Fibroblast of skin of scalp (primary cell): ENCODE measurements at regions not wholly inside any gene's neighbourhood (a gene's known extent, or its start where the extent isn't known, plus 50 kb on each side); places are given as distances from the start of the nearest gene placed in this dataset.
A peak's percentile ranks its signal among the peaks of the same experiment; 100 is the strongest.

ENCODE experiments used
- DNase-seq: peaks from one replicate; pipeline ENCODE4 v3.0.0-alpha.2; 2013

DNA sequence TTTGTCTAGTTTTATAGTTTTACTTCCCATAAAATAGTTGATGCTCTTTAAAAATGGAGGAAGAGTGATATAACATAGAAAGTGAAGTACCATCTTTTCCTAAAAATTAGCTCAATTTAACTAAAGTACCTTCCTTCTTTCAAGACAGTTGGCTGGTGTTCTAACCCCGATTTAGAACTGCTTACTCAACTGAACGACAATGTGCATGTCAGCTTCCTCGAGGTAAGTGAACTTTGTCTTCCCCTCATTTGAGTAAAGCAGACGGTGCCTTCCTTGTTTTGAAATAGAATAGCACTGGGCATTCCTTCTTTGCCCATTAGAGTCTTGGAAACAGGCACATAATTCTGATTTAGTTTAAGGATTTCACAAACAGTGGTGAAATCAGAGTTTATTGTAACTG is 1519.2 kb downstream of the EFNB2 start:
- no peak for DNase-seq

DNA sequence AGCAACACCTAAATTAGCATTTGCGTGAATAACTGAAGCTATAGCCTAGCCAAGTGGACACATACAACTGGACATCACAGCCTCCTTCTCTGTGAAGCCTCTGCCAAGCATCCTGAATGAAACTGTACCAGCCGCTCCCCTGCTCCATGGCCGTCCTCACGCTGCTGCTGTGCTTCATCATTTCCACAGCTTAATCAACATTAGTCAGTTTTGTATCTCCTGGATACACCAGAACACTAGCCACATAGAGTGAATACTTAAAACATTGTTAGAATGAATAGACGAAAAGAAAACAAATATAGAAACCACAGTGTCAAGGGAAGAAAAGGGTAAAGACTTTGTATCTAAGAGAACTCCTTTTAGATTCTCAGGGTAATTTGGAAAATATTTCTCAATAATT is 1526.9 kb downstream of the EFNB2 start:
- DNase-seq, result peak; percentile 33

DNA sequence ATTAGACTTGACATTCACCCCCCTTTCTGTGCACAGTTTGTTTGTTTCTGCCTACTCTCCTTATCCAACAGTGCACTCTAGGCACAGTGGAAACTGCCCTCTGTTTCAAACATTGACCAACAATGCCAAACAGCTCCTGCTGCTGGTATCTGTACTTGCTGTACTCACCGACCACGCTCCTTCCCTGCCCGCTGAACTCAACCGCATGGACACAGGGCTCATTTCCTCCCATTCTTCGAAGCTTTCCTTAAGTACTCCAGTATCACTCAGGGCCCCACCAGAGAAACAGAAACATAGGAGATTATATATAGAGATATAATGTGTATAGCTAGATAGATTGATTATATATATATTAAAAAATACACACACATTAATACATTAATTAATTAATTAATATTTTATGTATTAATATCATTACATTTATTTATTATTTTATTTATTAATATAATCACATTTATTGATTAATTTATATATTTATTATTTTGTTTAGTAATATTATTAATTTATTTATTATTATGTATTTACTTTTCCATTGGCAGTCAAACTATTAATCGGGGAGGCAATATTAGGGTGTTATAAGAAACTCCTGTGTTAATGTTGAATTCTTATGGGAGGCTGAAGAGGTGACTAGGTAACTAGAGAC is 1528.2 kb downstream of the EFNB2 start:
- DNase-seq, result no peak

DNA sequence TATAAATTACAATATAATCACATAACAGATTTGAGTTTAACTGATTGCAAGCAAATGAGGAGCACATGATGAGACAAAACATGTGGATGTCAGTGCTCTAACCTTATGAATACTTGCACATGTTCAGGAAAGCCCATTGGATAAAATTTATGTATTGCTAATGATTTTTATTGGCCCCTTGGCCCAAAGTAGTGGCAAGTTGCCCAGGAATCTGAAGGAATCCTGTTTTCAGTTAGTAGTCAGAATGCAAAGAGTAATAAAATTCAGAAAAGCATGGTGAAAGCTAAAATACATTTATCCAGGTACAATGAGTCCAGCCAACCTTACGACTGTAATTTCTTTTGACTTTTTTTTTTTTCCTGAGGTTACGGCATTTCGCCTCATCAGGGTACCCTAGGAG is 1539.4 kb downstream of the EFNB2 start:
- peak; percentile 38 for DNase-seq

DNA sequence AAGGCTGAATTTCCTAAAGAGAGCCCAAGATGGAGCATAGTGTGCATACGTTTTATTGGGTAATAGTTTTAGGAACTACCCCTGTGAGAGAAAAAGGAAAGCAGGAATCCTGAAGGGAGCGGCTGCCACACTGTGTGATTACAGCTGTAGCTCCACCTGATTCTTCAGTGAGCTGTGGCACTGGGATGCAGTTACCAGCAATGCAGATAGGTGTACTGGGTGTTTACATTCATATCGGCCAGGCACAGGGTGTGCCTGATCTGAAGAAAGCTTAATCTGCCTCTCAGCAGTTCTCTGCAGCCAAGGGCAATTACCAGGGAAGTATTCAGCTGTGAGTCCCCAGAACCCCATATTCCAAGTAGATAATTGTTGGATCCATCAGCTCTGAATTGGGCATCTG is 1541.8 kb downstream of the EFNB2 start:
- DNase-seq, result no peak

DNA sequence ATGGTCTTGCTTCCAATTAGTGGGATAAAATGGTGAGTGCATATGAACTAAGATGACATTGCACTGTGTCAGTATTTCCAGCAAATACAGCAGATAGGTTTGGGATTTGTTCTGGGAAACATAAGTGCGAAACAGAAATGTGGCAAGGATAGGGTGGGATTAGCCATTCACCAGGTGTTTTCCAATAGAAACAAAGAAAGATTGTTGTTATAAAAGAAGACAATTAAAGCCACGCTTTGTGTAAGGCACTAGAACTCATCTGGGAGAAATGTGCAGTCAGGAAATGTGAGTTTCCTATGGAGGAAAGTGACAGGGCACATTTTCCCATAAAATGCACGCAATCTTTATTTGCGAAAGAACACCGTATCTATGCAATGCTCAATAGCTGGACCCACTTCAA is 1547.8 kb downstream of the EFNB2 start:
- DNase-seq, result no peak

DNA sequence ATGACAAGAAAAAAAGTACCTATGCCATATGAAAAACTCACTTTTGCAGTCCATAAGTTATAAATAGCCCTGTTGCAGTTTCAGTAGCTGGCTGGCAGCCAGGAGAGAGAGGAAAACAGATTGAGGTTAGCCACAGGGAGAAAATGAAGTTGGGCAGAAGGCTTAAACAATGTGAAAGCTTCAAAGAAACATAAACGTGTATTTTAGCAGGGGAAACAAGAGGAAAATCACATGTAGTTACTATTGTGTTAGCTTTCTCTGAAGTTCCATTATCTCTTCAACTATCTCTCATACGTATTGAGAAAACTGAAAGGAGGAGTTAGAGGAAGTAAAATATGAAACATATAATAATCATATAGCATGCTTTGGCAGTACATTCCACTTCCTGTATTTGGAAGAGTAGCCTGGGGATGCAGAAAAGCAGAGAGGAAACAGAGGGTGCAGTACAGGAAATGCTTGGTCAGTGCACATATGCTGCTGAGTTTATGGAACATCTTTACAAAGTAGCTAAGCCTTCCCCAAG is 1551.1 kb downstream of the EFNB2 start:
- peak; percentile 74 for DNase-seq

DNA sequence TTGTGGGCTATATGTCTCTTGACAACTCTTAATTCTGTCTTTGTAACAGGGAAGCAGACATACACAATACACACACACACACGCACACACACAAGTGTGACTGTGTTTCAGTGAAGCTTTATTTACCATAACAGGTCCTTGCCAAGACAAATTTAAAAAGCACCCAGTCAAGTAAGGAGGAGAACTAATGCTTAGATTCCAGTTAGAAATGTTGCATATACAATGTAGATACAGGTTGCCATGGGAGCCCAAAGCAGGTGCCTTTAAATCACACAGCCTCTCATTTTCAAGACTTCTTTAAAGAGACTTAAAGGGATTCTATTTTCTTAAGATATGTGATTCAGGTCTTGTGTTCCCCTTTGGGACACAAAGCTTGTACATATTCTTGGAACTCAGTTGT is 1551.9 kb downstream of the EFNB2 start:
- DNase-seq, result no peak

DNA sequence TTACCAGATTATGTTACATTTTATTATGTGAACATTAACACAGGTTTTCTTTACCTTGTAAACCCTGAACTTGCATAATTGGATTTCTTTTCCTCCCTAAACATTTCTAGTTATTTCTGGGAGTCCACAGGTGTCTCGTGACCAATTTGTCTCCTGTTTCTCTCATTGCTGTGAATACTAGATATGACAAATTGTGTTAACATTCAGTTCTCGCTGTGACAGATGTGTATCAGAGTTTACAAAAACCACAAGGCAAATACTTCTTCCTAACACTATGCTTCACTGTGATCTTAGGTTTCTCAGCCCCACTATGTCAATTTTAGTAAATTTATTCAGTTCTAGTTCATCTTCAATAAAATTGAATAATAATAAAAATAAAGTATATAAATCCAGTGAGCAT is 1554.9 kb downstream of the EFNB2 start:
- DNase-seq, result no peak

DNA sequence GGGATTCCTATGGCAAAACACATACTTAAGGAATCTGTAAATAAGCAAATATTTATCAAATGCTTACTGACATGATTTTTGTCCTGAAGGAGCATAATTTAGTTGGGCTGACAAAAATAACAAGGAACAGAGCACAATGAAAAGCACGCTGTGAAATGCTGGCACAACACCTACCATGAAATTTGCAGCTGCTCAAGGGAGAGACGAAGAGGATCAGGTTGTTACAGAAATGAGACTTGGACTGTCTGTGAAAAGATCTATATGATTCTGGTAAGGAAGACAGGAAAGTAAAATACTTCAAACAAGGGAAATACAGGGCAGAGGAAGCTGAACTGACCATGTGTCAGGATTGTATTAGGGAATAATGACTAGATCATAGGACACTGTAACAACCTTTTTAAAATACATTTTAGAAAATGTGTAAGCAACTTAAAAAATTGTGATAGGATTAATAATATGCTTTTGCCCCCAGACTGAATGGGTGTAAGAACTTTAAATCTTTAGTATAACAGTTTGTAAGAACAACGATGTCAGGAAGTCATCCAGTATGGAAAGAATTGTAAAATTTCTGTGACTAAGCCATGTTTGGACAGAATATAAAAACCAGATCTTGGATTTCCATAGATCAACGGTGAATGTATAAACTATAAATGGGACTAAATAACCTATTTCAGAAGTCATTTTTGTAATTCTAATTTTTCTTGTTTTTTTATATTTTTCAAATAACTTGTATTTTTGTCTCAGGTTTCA is 1556.0 kb downstream of the EFNB2 start:
- no peak for DNase-seq

DNA sequence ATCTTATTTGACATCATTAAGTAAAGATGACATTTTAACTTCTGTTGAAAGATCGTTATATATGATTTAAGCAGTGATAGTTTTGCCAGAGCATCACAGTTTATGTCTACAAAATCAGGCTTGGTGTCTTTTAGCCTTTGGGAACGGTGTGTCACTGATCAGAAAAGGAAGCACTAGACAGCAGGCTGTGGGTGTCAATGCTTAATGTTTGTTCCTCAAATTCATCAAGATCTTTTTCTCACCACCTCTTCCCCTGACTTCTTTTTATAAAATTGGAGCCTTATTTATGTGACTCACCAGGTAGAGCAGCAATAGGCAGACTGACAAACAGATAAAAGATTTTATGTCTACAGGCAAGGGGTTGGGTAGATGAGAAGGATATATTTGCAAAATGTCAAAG is 1558.5 kb downstream of the EFNB2 start:
- no peak for DNase-seq

DNA sequence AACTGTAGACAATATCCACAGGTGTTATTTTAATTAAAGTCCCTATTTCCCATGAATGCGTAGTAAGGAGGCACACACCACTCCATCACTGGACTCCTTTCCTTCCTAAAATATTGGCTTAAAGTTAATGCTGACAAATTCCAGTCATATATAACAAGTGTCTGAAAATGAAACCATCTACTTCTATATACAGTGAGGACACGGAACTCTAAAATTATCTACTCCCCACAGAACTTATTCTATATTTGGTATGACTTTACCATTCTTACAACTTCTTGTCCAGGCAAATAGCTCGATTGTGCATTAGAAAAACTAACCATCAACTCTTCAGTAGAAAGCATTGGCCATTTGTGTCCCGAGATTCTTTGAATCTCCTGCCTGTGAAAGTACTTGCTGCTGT is 1560.2 kb downstream of the EFNB2 start:
- no peak for DNase-seq

DNA sequence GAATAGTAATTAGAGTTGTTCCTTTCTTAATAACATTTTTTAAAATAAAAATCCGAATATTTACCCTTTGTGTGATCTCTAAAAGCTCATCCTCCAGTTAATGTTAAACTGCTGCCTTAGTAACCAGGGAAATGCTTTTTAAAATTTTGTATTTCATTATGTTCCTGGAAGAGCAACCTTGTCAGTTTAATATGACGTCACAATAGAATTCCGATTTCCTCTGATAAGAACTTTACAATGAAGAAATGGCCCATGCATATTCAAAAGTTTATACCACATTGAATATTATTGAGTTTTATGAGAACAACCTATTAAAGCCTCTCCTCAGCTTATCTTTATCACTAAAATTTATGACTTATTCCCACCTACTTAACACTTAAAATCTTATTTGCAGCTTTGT is 1566.6 kb downstream of the EFNB2 start:
- no peak for DNase-seq

DNA sequence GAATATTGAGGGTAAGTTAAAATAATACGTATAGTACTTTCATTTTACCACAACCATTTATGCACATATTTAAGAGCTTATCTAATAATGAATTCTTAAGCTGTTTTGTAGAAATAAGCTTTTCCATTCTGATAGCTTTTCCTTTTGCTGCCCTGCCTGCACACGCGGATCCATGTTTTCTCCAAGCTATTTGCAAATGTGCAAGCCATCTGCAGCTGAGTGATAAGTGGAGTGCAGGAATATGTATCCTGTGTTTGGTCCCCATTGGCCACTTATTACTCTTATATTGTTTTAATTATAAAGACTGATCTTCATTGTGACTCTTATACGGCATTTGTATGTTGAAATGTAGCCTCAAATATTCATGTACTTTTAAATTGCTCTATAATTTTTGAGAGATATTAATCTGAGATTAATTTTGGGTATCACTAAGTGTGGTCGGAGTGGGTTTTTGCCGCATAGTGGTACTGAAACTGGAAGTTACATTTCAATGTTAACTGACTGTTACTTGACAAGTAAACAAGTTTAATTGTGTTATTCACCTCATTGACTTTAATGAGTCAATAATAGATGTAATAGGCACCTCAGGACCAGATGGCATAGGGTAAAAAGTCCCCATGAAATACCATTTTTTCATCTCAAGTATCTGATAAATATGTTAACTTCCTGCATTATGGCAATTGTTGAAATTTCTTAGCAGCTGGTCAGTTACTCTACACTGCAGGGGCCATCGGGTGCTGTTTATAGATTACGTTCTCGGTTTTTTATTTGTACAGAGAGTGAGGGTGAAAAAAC is 1567.4 kb downstream of the EFNB2 start:
- DNase-seq, result peak; percentile 4

DNA sequence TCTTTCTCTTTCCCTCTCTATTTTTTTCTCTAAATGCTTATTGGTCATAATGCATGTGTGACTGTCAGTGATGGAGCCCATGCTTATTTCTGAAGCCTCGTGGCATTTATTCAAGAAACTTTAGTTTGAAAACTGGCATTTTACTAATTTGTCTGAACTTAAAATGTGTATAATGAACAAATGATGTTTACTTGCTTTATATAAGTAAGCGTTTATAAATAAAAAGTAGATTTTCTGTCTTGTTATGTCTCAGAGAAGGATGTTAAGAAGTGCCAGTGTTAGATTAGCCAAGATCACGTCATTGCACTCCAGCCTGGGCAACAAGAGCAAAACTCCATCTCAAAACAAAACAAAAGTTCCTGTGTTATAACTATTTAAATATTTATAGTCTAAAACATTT is 1568.1 kb downstream of the EFNB2 start:
- DNase-seq, result no peak

DNA sequence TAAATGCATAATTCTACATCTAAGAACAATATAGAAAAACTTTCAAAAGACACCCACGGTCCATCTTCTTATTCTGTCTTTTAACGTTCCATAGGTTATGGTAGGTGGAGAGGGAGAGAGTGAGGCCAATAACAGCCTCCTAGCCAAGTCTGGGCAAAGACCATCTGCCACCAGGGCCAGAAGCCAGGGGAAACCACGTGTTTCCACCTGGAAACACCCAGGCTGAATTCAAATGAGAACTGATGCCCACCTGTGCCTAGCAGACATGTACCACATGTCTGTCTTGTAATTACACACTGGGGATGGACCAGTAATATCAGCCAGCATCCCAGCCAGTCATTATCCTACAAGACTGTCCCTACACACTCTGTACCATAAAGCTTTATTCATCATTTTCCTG is 1573.1 kb downstream of the EFNB2 start:
- DNase-seq, result no peak

DNA sequence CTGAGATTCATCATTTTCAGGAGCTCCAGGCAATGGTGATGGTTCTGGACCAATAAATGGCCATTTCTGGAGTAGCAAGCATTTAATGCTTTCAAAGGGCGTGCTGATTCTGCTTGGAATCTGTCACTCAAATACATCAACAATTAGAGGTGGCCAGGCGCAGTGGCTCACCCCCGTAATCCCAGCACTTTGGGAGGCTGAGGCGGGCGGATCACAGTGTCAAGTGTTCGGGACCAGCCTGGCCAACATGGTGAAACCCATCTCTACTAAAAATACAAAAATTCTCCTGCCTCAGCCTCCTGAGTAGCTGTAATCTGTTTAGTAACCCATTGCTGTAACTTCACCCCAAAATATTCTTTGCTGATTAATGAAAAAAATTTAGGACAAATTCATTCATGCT is 1574.2 kb downstream of the EFNB2 start:
- no peak for DNase-seq

DNA sequence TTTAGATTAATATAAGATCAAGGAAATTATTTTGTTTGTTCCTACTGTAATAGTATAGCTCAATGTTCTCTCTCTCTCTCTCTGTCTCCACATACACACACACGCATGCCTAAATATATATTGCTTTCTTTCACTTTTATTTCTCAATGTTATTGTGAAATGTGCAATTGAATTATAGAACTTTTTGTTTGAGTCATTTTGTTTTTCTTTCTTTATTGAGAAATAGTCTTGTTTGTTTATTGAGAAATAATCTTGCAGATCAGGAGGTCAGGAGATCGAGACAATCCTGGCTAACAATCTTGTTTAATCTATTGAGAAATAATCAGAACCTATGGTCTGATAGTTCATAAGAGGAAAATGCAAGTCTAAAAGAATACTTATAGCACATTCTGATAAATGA is 1581.3 kb downstream of the EFNB2 start:
- no peak for DNase-seq

DNA sequence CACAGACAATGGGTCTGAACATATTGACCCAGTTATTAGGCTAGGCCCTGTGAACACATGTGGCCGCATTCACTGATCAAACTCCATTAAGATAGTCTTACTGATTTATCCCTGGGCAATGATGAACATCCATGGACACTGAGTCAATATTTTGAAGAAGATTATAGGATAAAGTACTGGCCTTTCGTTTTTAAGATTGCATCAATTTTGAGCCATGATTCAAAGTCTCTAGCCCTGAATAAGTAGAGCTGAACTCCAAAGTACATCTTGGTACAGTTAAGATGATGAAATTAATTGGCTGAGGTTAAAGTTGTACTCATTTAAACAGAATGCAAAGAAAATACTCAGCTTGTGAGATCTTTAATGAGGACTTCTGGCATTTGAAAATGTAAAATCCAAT is 1581.9 kb downstream of the EFNB2 start:
- DNase-seq, result peak; percentile 17

DNA sequence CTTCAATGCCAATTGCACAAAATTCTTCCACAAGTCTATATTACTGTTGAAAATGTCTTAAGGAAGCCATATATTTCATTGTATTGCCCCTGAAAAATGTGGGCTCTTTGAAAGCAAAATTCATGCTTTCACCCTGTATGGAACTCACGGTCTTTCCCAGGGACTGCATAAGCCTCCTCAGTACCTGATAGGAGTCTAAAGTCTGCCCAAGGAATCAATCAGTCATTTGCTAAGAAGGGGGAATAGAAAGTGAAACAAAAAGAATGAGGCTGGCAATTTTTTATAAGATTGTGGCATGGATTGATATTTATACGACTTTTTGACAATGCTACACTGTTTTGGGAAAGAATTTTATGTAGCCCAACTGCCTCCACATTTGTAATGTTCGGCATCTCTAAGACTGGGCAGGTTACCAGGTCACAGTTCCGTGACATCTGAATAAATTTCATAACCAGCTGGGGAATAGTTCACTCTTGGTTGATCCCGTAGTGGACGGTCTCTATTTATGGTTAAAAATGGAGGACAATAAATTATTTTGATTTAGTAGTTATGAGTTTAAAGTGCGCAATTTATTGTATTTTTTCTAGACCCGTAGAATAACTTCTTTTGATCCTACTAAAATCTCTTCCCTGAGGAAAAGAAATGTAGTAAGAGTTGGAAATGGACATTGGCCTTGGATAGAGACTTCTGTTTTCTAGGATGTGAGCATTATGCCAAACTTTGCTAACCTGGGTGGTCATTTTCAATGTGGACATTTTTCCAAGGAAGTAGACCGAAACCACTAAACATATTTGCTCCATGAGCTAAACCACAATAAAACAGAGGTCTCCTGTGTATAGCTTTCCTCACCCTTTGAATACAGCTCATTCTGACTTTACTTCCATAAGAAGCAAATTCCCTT is 1585.4 kb downstream of the EFNB2 start:
- DNase-seq, result no peak

DNA sequence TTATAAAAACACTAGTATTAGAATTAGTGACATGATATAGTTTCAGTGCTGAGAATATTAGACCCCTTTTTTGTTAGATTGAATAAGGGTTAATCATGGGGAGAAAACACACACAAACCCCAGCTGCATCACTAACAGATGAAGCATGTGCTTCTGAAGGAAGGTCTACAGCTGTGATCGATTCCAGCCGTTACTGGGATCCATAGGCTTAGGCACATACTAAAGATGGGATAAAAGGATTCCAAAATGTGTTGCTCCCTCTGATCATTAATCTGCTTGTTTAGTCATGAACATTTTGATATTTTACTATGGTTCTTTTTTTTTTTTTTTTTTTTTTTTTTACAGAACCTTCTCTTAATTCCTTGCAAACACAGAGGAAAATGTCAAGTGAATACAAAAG is 1591.3 kb downstream of the EFNB2 start:
- no peak for DNase-seq

DNA sequence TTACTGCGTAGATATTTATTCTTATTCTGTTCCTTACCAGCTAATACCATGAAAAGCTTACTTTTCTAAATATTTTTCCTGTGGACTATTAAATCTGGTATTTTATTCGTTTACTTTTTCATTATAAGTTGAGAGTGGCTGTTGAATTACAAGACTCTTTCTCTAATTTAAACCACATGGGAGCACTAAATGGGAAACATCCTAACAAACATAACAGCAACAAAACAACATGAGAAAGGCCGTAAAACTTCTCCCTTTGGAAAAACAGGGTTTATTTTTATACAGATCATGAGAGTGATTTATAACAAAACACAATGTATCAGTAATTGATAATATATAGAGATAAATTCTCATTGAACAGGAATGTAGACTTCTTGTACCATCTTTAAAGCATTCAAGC is 1592.1 kb downstream of the EFNB2 start:
- DNase-seq, result no peak

DNA sequence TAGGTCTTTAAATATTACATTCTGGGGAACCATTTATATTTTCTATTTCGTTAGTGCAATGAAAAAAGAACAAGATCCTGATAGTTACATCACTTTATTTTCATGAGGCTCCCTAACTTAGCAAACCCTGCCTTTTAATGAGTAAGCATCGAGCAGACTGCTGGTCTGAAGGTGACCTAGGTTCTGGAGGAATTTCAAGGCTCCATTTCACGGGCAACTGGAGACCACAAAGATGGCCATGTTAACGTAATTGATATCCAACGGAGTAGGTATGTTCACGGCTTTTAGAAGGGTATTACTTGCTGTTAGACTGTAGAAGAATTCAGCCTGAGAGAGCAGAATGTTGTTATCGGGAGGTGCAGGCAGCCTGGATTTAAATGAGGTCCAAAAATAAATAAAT is 1597.6 kb downstream of the EFNB2 start:
- DNase-seq, result no peak
